ENCODE measurements at regions not wholly inside any gene's neighbourhood (a gene's known extent, or its start where the extent isn't known, plus 50 kb on each side); places are given as distances from the start of the nearest gene placed in this dataset.

GRCh38 chr11:116263770-116264169, 509.0 kb downstream of the BUD13 start:
- Histone ChIP-seq H3K9me3 (ENCODE audit: control insufficient read depth, insufficient read depth, low read length) (no peaks in the 10 kb centered on the region), H3K4me3 (ENCODE audit: low read depth, low read length) (no peak overlapping the region), H3K27me3 (ENCODE audit: control insufficient read depth, insufficient read depth, low read length) (no peaks in the 10 kb centered on the region), H3K27ac (ENCODE audit: low read depth, low read length) (no peak overlapping the region)
- TF ChIP-seq, protein P1, sequence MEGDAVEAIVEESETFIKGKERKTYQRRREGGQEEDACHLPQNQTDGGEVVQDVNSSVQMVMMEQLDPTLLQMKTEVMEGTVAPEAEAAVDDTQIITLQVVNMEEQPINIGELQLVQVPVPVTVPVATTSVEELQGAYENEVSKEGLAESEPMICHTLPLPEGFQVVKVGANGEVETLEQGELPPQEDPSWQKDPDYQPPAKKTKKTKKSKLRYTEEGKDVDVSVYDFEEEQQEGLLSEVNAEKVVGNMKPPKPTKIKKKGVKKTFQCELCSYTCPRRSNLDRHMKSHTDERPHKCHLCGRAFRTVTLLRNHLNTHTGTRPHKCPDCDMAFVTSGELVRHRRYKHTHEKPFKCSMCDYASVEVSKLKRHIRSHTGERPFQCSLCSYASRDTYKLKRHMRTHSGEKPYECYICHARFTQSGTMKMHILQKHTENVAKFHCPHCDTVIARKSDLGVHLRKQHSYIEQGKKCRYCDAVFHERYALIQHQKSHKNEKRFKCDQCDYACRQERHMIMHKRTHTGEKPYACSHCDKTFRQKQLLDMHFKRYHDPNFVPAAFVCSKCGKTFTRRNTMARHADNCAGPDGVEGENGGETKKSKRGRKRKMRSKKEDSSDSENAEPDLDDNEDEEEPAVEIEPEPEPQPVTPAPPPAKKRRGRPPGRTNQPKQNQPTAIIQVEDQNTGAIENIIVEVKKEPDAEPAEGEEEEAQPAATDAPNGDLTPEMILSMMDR (IDR thresholded peaks at IDR 0.05; ENCODE audit: low read depth, low read length) = no peak
- ChIA-PET POLR2A (no interaction called here), CTCF (no interaction called here)
- no peak for DNase-seq (ENCODE audit: low read depth, low spot score)

- ChIA-PET POLR2A (no interaction called here), CTCF (interaction anchor here (0.6 kb wide), 1 partner anchor 19 kb away, joined by 3 read pairs; no protein-coding TSS in a partner anchor)
- no peak overlapping the region for H3K4me3 ChIP-seq (ENCODE audit: low read depth, low read length)
- no peaks in the 10 kb centered on the region for H3K27me3 ChIP-seq (ENCODE audit: control insufficient read depth, insufficient read depth, low read length)
- TF ChIP-seq, protein P1 (IDR thresholded peaks at IDR 0.05; ENCODE audit: low read depth, low read length) = no peak
- H3K9me3 ChIP-seq (ENCODE audit: control insufficient read depth, insufficient read depth, low read length) = no peaks in the 10 kb centered on the region
- DNase-seq (ENCODE audit: low read depth, low spot score) = no peak
- H3K27ac ChIP-seq (ENCODE audit: low read depth, low read length) = no peak overlapping the region
Measured at GRCh38 chr11:116263019-116263418, 509.8 kb downstream of the BUD13 start.

DNA sequence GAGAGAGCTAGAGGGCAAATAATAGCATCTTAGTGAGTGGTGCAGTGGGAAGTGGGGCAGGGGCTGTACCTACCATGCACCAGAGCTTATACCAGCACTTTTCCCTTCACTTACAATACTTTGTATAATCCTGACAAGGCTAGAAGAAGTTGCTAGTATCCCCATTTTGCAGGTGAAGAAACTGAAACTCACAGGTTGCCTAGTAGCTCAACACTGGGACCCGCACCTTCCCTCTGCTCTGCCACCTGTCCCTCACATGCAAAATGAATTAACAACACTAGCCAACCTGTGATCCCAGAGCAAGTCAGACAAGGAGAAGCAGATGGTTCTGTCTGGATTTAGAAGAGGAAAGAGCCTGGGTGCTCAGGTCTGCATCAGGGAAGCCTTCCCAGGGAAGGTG, 510.4 kb downstream of the BUD13 start:
- no peaks in the 10 kb centered on the region for H3K27me3 ChIP-seq (ENCODE audit: control insufficient read depth, insufficient read depth, low read length)
- DNase-seq (ENCODE audit: low read depth, low spot score) = no peak
- TF ChIP-seq, protein P1 (IDR thresholded peaks at IDR 0.05; ENCODE audit: low read depth, low read length) = no peak
- H3K4me3 ChIP-seq (ENCODE audit: low read depth, low read length) = no peak overlapping the region
- no peak overlapping the region for H3K27ac ChIP-seq (ENCODE audit: low read depth, low read length)
- no peaks in the 10 kb centered on the region for H3K9me3 ChIP-seq (ENCODE audit: control insufficient read depth, insufficient read depth, low read length)
- POLR2A ChIA-PET = no interaction called here
- CTCF ChIA-PET = interaction anchor here (0.6 kb wide), 1 partner anchor 19 kb away, joined by 3 read pairs; no protein-coding TSS in a partner anchor

GRCh38 chr11:116261606-116262005, 511.2 kb downstream of the BUD13 start:
- ChIA-PET POLR2A (no interaction called here), CTCF (no interaction called here)
- H3K4me3 ChIP-seq (ENCODE audit: low read depth, low read length) = no peak overlapping the region
- no peaks in the 10 kb centered on the region for H3K27me3 ChIP-seq (ENCODE audit: control insufficient read depth, insufficient read depth, low read length)
- TF ChIP-seq, protein P1 (IDR thresholded peaks at IDR 0.05; ENCODE audit: low read depth, low read length) = no peak
- DNase-seq (ENCODE audit: low read depth, low spot score) = no peak
- H3K9me3 ChIP-seq (ENCODE audit: control insufficient read depth, insufficient read depth, low read length) = no peaks in the 10 kb centered on the region
- H3K27ac ChIP-seq (ENCODE audit: low read depth, low read length) = no peak overlapping the region

DNA sequence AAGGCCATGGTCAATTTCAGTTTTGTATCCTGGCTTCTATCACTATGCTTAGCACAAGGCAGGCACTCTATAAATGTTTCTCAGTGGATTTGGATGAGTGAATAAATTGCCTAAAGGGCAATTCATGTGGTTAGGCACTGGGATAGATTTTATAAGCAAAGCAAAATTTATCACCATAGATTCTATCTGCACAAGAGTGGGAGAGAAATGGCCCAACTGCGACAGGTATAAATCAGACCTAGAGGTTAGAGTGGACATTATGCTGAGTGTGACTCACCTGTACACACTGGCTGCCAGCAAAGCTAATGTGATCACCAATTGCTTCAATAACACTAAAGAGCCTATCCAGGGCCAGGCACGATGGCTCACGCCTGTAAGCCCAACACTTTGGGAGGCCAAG, 514.0 kb downstream of the BUD13 start:
- DNase-seq (ENCODE audit: low read depth, low spot score) = no peak
- Histone ChIP-seq H3K27me3 (ENCODE audit: control insufficient read depth, insufficient read depth, low read length) (no peaks in the 10 kb centered on the region), H3K27ac (ENCODE audit: low read depth, low read length) (no peak overlapping the region), H3K9me3 (ENCODE audit: control insufficient read depth, insufficient read depth, low read length) (no peaks in the 10 kb centered on the region), H3K4me3 (ENCODE audit: low read depth, low read length) (no peak overlapping the region)
- TF ChIP-seq, protein P1 (IDR thresholded peaks at IDR 0.05; ENCODE audit: low read depth, low read length) = no peak
- POLR2A ChIA-PET = no interaction called here
- CTCF ChIA-PET = no interaction called here
